Endothelial cell of hepatic sinusoid (primary cell): ENCODE measurements at regions not wholly inside any gene's neighbourhood (a gene's known extent, or its start where the extent isn't known, plus 50 kb on each side); places are given as distances from the start of the nearest gene placed in this dataset.
"Not testable (repeated sequence)": the region's sequence is repeated elsewhere in the genome, so short reads cannot be mapped to it uniquely, and the experiment has no call there.

Source experiments
- in situ Hi-C: cut with HindIII; loops from 2 replicates; pipeline ENCODE4 v1.10.0; 2017; ENCODE audit warnings: low sequenced_read_pairs

- in situ Hi-C loops, result no loop called here
These were observed 430.9 kb upstream of the HNRNPA3 start for GRCh38 chr2:176781570-176782217.

GRCh38 chr2:176784633-176785200, 427.9 kb upstream of the HNRNPA3 start:
- in situ Hi-C loops, result no loop called here

- in situ Hi-C loops, result no loop called here
These were observed 422.8 kb upstream of the HNRNPA3 start for GRCh38 chr2:176789751-176790150.

GRCh38 chr2:176790468-176790867, 422.1 kb upstream of the HNRNPA3 start:
- in situ Hi-C loops, result no loop called here

GRCh38 chr2:176793792-176794191, 418.8 kb upstream of the HNRNPA3 start:
- in situ Hi-C loops, result no loop called here

GRCh38 chr2:176794392-176794791, 418.2 kb upstream of the HNRNPA3 start:
- in situ Hi-C loops, result no loop called here

GRCh38 chr2:176795823-176796222, 416.8 kb upstream of the HNRNPA3 start:
- in situ Hi-C loops, result no loop called here

GRCh38 chr2:176796677-176797076, 415.9 kb upstream of the HNRNPA3 start:
- in situ Hi-C loops, result not testable (repeated sequence)

GRCh38 chr2:176804392-176804791, 408.2 kb upstream of the HNRNPA3 start:
- in situ Hi-C loops, result no loop called here

GRCh38 chr2:176805345-176805744, 407.2 kb upstream of the HNRNPA3 start:
- in situ Hi-C loops, result no loop called here

GRCh38 chr2:176812246-176812775, 400.3 kb upstream of the HNRNPA3 start:
- in situ Hi-C loops, result no loop called here

GRCh38 chr2:176813156-176813555, 399.4 kb upstream of the HNRNPA3 start:
- in situ Hi-C loops, result no loop called here

- in situ Hi-C loops, result no loop called here
These were observed 399.0 kb upstream of the HNRNPA3 start for GRCh38 chr2:176813621-176814049.

GRCh38 chr2:176814274-176814673, 398.3 kb upstream of the HNRNPA3 start:
- in situ Hi-C loops, result no loop called here

GRCh38 chr2:176814740-176815367, 397.7 kb upstream of the HNRNPA3 start:
- in situ Hi-C loops, result no loop called here

GRCh38 chr2:176817061-176817565, 395.5 kb upstream of the HNRNPA3 start:
- in situ Hi-C loops, result no loop called here

GRCh38 chr2:176818076-176818475, 394.5 kb upstream of the HNRNPA3 start:
- in situ Hi-C loops, result no loop called here

GRCh38 chr2:176818617-176819016, 394.0 kb upstream of the HNRNPA3 start:
- in situ Hi-C loops, result no loop called here

GRCh38 chr2:176819306-176819705, 393.3 kb upstream of the HNRNPA3 start:
- in situ Hi-C loops, result no loop called here

GRCh38 chr2:176820371-176820932, 392.1 kb upstream of the HNRNPA3 start:
- in situ Hi-C loops, result no loop called here

- in situ Hi-C loops, result no loop called here
These were observed 391.2 kb upstream of the HNRNPA3 start for GRCh38 chr2:176821350-176821749.

- in situ Hi-C loops, result no loop called here
These were observed 390.5 kb upstream of the HNRNPA3 start for GRCh38 chr2:176822060-176822459.
